K562 (cell line): ENCODE measurements at regions not wholly inside any gene's neighbourhood (a gene's known extent, or its start where the extent isn't known, plus 50 kb on each side); places are given as distances from the start of the nearest gene placed in this dataset.

Experiments
- ATAC-seq: fragments of 200-7000 bp; cut with Tn5 transposase; 3 replicates; pipeline ENCODE4 v1.9.1; 2020; ENCODE audit warnings: moderate library complexity
- BruUV-seq: library from RNA; stranded (reverse); fragments of 400-500 nt; replicated peaks from 2 replicates; lab custom pipeline; 2021; lab: Mats Ljungman, UMichigan
- CTCF ChIA-PET: fragments of 300-600 bp; formaldehyde crosslinking; extraction: SDS; loops from one replicate; lab custom pipeline; 2021; ENCODE audit warnings: low intra/inter-chr PET ratio; lab: Yijun Ruan, JAX
- POLR2A ChIA-PET: fragments of 300-600, 350-650 bp; sonication (Branson Sonifier 250); formaldehyde crosslinking; extraction: SDS; loops from one replicate; lab custom pipeline; 2021; ENCODE audit warnings: antibody characterized with exemption, inconsistent platforms; lab: Yijun Ruan, JAX
- DNase-seq, 4 experiments: peaks; one replicate each; pipeline versions ENCODE4 v3.0.0 to v3.0.0-alpha.2; 2011 to 2018; ENCODE audit warnings: low spot score in 3 of 4, mixed read lengths in 3 of 4; ENCODE audit errors: extremely low read depth in 1 of 4
- FAIRE-seq: peaks from 2 replicates; lab custom pipeline; 2011; peaks lifted over from hg19 to GRCh38; lab: Jason Lieb, UNC
- H2AFZ ChIP-seq: 2 replicates; pipeline ENCODE4 v1.6.0; 2011; ENCODE audit warnings: low read depth, low read length, control low read depth, inconsistent platforms
- H3K27ac ChIP-seq: fragments of 200-600 bp; 3 replicates; pipeline ENCODE4 v1.8.0; 2011; ENCODE audit warnings: low read depth, mild to moderate bottlenecking, control low read depth, inconsistent platforms, low read length, moderate library complexity, mixed read lengths; ENCODE audit errors: extremely low read depth
- H3K27me3 ChIP-seq, 2 experiments: fragments of 300-600 bp in 1 of 2; 2 replicates in 1 of 2; 3 replicates in 1 of 2; pipeline versions ENCODE4 v1.6.0 to v1.8.0; 2011; ENCODE audit warnings: inconsistent platforms in 2 of 2, low read length in 2 of 2, mild to moderate bottlenecking in 1 of 2, mixed read lengths in 1 of 2, moderate library complexity in 1 of 2; ENCODE audit not compliant: control insufficient read depth in 2 of 2, insufficient read depth in 2 of 2
- H3K36me3 ChIP-seq: fragments of 300-600 bp; 3 replicates; pipeline ENCODE4 v1.8.0; 2011; ENCODE audit warnings: mild to moderate bottlenecking, low read length, inconsistent platforms; ENCODE audit not compliant: control insufficient read depth, insufficient read depth
- H3K4me1 ChIP-seq, 2 experiments: fragments of 200-600 bp in 1 of 2; replicated peaks in 1 of 2; 2 replicates in 1 of 2; 3 replicates in 1 of 2; pipeline versions ENCODE4 v1.5.1 to v1.8.0; 2011; ENCODE audit warnings: inconsistent platforms in 2 of 2, low read length in 2 of 2, mild to moderate bottlenecking in 1 of 2, mixed read lengths in 1 of 2, moderate library complexity in 1 of 2; ENCODE audit not compliant: control insufficient read depth in 2 of 2, insufficient read depth in 2 of 2
- H3K4me2 ChIP-seq: 2 replicates; pipeline ENCODE4 v1.6.1; 2011; ENCODE audit warnings: low read length, control low read depth, inconsistent platforms, mixed read lengths; ENCODE audit not compliant: insufficient read depth
- H3K4me3 ChIP-seq: fragments of 200-600 bp; sonication (generic), shearing (Covaris generic); 2 replicates; pipeline ENCODE4 v1.5.1; 2016; ENCODE audit warnings: control low read depth, inconsistent platforms
- H3K79me2 ChIP-seq: fragments of 200-600 bp; 3 replicates; pipeline ENCODE4 v1.8.0; 2011; ENCODE audit warnings: low read length, inconsistent platforms; ENCODE audit not compliant: control insufficient read depth, insufficient read depth
- H3K9ac ChIP-seq, 2 experiments: 2 replicates each; pipeline versions ENCODE4 v1.6.0 to v1.6.1; 2011; ENCODE audit warnings: low read depth in 2 of 2, low read length in 2 of 2, control low read depth in 1 of 2, inconsistent platforms in 1 of 2, mild to moderate bottlenecking in 1 of 2, mixed read lengths in 1 of 2; ENCODE audit not compliant: insufficient read depth in 1 of 2
- H3K9me1 ChIP-seq: one replicate; pipeline ENCODE4 v1.6.0; 2011; ENCODE audit warnings: inconsistent platforms, mild to moderate bottlenecking, low read length, moderate library complexity; ENCODE audit not compliant: control insufficient read depth, insufficient read depth
- H3K9me3 ChIP-seq: replicated peaks from 2 replicates; pipeline ENCODE4 v1.5.1; 2011; ENCODE audit warnings: low read depth, low read length, inconsistent platforms; ENCODE audit not compliant: control insufficient read depth, insufficient read depth
- H4K20me1 ChIP-seq: replicated peaks from 2 replicates; pipeline ENCODE4 v1.6.1; 2011; ENCODE audit warnings: low read length, inconsistent platforms, mixed read lengths; ENCODE audit not compliant: control insufficient read depth, insufficient read depth
- ATF1 ChIP-seq, 2 experiments: fragments of 450-650 bp in 1 of 2; IDR thresholded peaks; 2 replicates each; pipeline ENCODE4 v1.6.1; 2016; ENCODE audit warnings: missing compliant biosample characterization in 1 of 2, missing genetic modification characterization in 1 of 2
- CHD1 ChIP-seq: fragments of 200-600 bp; sonication (generic); IDR thresholded peaks from one replicate; pipeline ENCODE4 v1.6.1; 2012; ENCODE audit warnings: mild to moderate bottlenecking, moderate library complexity, low read length, inconsistent platforms
- CXXC5 ChIP-seq: fragments of 250-450 bp; sonication (Bioruptor Pico); IDR thresholded peaks from 2 replicates; pipeline ENCODE4 v1.8.0; 2022; ENCODE audit warnings: inconsistent platforms, mild to moderate bottlenecking, moderate library complexity
- HIVEP1 ChIP-seq: fragments of 250-450 bp; sonication (Bioruptor Pico); IDR thresholded peaks from 2 replicates; pipeline ENCODE4 v1.4.0; 2020; ENCODE audit warnings: mild to moderate bottlenecking
- KLF10 ChIP-seq: fragments of 250-450 bp; sonication (Bioruptor Pico); IDR thresholded peaks from 2 replicates; pipeline ENCODE4 v1.6.1; 2021; ENCODE audit warnings: matching md5 sums
- MECOM ChIP-seq: fragments of 250-450 bp; sonication (Bioruptor Pico); IDR thresholded peaks from 2 replicates; pipeline ENCODE4 v1.8.0; 2022; ENCODE audit warnings: inconsistent platforms
- PYGO2 ChIP-seq: fragments of 450-650 bp; IDR thresholded peaks from 2 replicates; pipeline ENCODE4 v1.6.1; 2016; ENCODE audit warnings: mild to moderate bottlenecking, missing genetic modification characterization, moderate library complexity, missing compliant biosample characterization
- RCOR1 ChIP-seq, 2 experiments: IDR thresholded peaks; 2 replicates each; pipeline ENCODE4 v1.6.1; 2012; ENCODE audit warnings: low read depth in 2 of 2, low read length in 2 of 2, borderline replicate concordance in 1 of 2, improper control_type of control experiment in 1 of 2
- TOE1 ChIP-seq, 2 experiments: fragments of 450-650 bp in 1 of 2; sonication (generic) in 1 of 2; formaldehyde crosslinking in 1 of 2; IDR thresholded peaks; 2 replicates each; pipeline versions ENCODE4 v1.7.1 to v1.8.0; 2016 to 2022; ENCODE audit warnings: borderline replicate concordance in 2 of 2, mild to moderate bottlenecking in 2 of 2, antibody characterized with exemption in 1 of 2, inconsistent platforms in 1 of 2, low read depth in 1 of 2, missing genetic modification reagents in 1 of 2, moderate library complexity in 1 of 2
- ZEB2 ChIP-seq: fragments of 450-650 bp; IDR thresholded peaks from 2 replicates; pipeline ENCODE4 v1.6.1; 2016
- ZNF583 ChIP-seq: fragments of 250-450 bp; sonication (Bioruptor Pico); IDR thresholded peaks from 2 replicates; pipeline ENCODE4 v1.4.0; 2020
- WGBS: fragments of 100-300 bp; shearing (Covaris generic); methylation state at CpG from one replicate; pipeline ENCODE4 v1.1.6; 2016; ENCODE audit warnings: low coverage, mixed read lengths; ENCODE audit not compliant: insufficient coverage; ENCODE audit errors: missing lambda C conversion rate; 5-methylcytosine and 5-hydroxymethylcytosine counted together
- in situ Hi-C: fragments of 300-500 bp; cut with MboI; formaldehyde crosslinking; loops from 4 replicates; pipeline ENCODE4 v1.15.0; 2018; ENCODE audit warnings: inconsistent platforms, mixed read lengths
- intact Hi-C: fragments of 100-400 bp; cut with micrococcal nuclease; formaldehyde crosslinking; loops from 2 replicates; pipeline ENCODE4 v1.14.2; 2022
- TF ChIP-seq, protein P1 (sequence below): fragments of 250-450 bp; sonication (Bioruptor Pico); IDR thresholded peaks from 2 replicates; pipeline ENCODE4 v1.4.0; 2020; ENCODE audit warnings: borderline replicate concordance
- TF ChIP-seq, protein P2 (sequence below), 3 experiments: fragments of 200-800 bp in 1 of 3; sonication (Bioruptor generic) in 1 of 3; sonication (generic) in 1 of 3; formaldehyde crosslinking in 1 of 3; IDR thresholded peaks; 2 replicates each; pipeline versions ENCODE4 v1.6.1 to v1.8.0; 2016 to 2022; ENCODE audit warnings: mild to moderate bottlenecking in 2 of 3, missing compliant biosample characterization in 2 of 3, missing genetic modification characterization in 2 of 3, missing genetic modification reagents in 1 of 3
- TF ChIP-seq, protein P3 (sequence below), 2 experiments: fragments of 450-650 bp in 1 of 2; sonication (generic) in 1 of 2; formaldehyde crosslinking in 1 of 2; IDR thresholded peaks in 1 of 2; conservative IDR thresholded peaks in 1 of 2; 2 replicates each; pipeline versions ENCODE4 v1.6.1 to v1.8.1; 2016 to 2023; ENCODE audit warnings: mild to moderate bottlenecking in 2 of 2, moderate library complexity in 2 of 2, inconsistent platforms in 1 of 2, missing genetic modification reagents in 1 of 2
- TF ChIP-seq, protein P4 (sequence below): IDR thresholded peaks from 2 replicates; pipeline ENCODE4 v1.6.1; 2014; ENCODE audit warnings: antibody characterized with exemption

DNA sequence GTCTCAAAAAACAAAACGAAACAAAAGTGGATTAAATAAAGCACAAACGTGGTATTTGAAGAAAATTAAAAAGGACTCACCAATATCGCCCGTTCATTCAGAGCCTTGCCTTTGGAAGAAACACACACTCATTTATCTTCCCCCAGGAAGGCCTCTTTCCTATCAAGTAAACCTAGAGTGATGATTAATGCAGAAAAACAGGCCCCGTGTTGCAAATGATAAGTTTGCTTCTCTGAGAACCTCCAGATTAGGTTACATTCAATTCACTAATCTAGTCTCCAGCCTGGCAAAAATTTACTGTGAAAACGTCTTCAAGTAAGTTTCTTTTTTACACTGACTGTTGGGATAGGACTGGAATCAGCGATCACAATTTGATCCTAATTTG is 78.0 kb upstream of the C1GALT1 start (continued):
- TF ChIP-seq, protein P1, sequence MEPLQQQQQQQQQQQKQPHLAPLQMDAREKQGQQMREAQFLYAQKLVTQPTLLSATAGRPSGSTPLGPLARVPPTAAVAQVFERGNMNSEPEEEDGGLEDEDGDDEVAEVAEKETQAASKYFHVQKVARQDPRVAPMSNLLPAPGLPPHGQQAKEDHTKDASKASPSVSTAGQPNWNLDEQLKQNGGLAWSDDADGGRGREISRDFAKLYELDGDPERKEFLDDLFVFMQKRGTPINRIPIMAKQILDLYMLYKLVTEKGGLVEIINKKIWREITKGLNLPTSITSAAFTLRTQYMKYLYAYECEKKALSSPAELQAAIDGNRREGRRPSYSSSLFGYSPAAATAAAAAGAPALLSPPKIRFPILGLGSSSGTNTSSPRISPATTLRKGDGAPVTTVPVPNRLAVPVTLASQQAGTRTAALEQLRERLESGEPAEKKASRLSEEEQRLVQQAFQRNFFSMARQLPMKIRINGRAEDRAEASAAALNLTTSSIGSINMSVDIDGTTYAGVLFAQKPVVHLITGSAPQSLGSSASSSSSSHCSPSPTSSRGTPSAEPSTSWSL = no peak

DNA sequence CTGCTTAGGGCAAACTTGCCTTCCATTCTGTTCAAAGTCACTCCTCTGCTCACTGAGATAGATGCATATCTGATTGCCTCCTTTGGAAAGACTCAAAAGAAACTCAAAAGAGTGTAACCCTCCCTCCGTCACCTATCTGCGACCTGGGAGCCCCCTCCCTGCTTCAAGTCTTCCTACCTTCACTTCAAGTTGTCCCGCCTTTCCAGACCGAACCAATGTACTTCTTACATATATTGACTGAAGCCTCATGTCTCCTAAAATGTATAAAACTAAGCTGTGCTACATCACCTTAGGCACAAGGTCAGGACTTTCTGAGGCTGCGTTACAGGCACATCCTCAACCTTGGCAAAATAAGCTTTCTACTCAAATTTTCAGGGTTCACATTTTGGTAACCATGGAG is 77.4 kb upstream of the C1GALT1 start:
- in situ Hi-C loops (loop anchor here (5.0 to 10.0 kb wide), 3 partner anchors 138 to 1190 kb away; partner anchors contain the start of gene COL28A1), intact Hi-C loops (loop anchor here (1.0 to 10.0 kb wide), 7 partner anchors 77 to 1192 kb away; partner anchors contain the start of gene C1GALT1)
- peak overlapping the region; percentile 72 for H3K27ac ChIP-seq
- FAIRE-seq (no peak), DNase-seq (peak in 2 of 4 experiments; percentile 41 to 74), ATAC-seq (peak; percentile 40)
- H3K4me2 ChIP-seq = peak overlapping the region; percentile 71
- H3K9me1 ChIP-seq = no peaks in the 10 kb centered on the region
- peak overlapping the region in 1 of 2 experiments; percentile 61; a peak in 3 of 4 replicates for H3K9ac ChIP-seq
- CTCF ChIA-PET = no interaction called here
- 0 out of 2 replicates have a peak, but pooled peaks cover 3% of the 10 kb centered on the region for H4K20me1 ChIP-seq
- H3K4me1 ChIP-seq = peaks cover 21 to 29% of the 10 kb centered on the region in 2 experiments; a peak in 4 of 5 replicates
- POLR2A ChIA-PET = interaction anchor here (0.8 to 1.7 kb wide), 7 partner anchors 10 to 1191 kb away, joined by 3 to 11 read pairs (median 4); partner anchors contain the start of gene C1GALT1
- no peaks in the 10 kb centered on the region; the same call in 1 of the 2 replicates for H3K9me3 ChIP-seq
- no peak overlapping the region for H3K4me3 ChIP-seq
- no TSS peak for BruUV-seq
- 6% methylated on average over 5 of the region's 5 CpGs for WGBS
- H2AFZ ChIP-seq = peak overlapping the region; percentile 95
- H3K79me2 ChIP-seq = peaks cover 7% of the 10 kb centered on the region; the same call in 2 of the 3 replicates
- H3K36me3 ChIP-seq = no peaks in the 10 kb centered on the region; the same call in 2 of the 3 replicates
- H3K27me3 ChIP-seq = no peaks in the 10 kb centered on the region
- no peak for TF ChIP-seq KLF10 (CRISPR knock-in tag)
- no peak for TF ChIP-seq ATF1 (CRISPR knock-in tag; IDR thresholded peaks at IDR 0.05)
- peak; percentile 29; the same call in 1 of the 2 replicates for TF ChIP-seq ATF1 (tag; IDR thresholded peaks at IDR 0.05)
- TF ChIP-seq ZNF583 (CRISPR knock-in tag) = no peak
- no peak for TF ChIP-seq HIVEP1 (CRISPR knock-in tag)
- TF ChIP-seq PYGO2 (tag) = no peak
- TF ChIP-seq, protein P2, sequence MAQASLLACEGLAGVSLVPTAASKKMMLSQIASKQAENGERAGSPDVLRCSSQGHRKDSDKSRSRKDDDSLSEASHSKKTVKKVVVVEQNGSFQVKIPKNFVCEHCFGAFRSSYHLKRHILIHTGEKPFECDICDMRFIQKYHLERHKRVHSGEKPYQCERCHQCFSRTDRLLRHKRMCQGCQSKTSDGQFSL (CRISPR knock-in tag; IDR thresholded peaks at IDR 0.05) = no peak
- TF ChIP-seq, protein P2 (tag; IDR thresholded peaks at IDR 0.05) = no peak
- TF ChIP-seq, protein P3, sequence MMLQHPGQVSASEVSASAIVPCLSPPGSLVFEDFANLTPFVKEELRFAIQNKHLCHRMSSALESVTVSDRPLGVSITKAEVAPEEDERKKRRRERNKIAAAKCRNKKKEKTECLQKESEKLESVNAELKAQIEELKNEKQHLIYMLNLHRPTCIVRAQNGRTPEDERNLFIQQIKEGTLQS (IDR thresholded peaks at IDR 0.05) = no peak
- TF ChIP-seq, protein P3 (CRISPR knock-in tag; conservative IDR thresholded peaks at IDR 0.05) = no peak
- no peak for TF ChIP-seq CHD1
- TF ChIP-seq TOE1 (IDR thresholded peaks at IDR 0.05; ENCODE audit: borderline replicate concordance) = no peak
- no peak for TF ChIP-seq TOE1 (CRISPR knock-in tag; IDR thresholded peaks at IDR 0.05; ENCODE audit: borderline replicate concordance, low read depth)
- peak; percentile 50; the same call in 1 of the 2 replicates for TF ChIP-seq ZEB2
- TF ChIP-seq, protein P4, sequence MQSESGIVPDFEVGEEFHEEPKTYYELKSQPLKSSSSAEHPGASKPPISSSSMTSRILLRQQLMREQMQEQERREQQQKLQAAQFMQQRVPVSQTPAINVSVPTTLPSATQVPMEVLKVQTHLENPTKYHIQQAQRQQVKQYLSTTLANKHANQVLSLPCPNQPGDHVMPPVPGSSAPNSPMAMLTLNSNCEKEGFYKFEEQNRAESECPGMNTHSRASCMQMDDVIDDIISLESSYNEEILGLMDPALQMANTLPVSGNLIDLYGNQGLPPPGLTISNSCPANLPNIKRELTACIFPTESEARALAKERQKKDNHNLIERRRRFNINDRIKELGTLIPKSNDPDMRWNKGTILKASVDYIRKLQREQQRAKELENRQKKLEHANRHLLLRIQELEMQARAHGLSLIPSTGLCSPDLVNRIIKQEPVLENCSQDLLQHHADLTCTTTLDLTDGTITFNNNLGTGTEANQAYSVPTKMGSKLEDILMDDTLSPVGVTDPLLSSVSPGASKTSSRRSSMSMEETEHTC = no peak
- TF ChIP-seq CXXC5 = no peak
- TF ChIP-seq RCOR1 (IDR thresholded peaks at IDR 0.05; ENCODE audit: borderline replicate concordance in 1 of 2, low read depth in 2 of 2, low read length in 2 of 2) = no peak
- TF ChIP-seq MECOM = no peak
